PC-9 (cell line): ENCODE measurements at regions not wholly inside any gene's neighbourhood (a gene's known extent, or its start where the extent isn't known, plus 50 kb on each side); places are given as distances from the start of the nearest gene placed in this dataset.

Source experiments
- EZH2 ChIP-seq: fragments of 200-600 bp; sonication (generic); IDR thresholded peaks from 2 replicates; pipeline ENCODE4 v1.8.0; 2017; ENCODE audit warnings: antibody characterized with exemption, low read depth
- TF ChIP-seq, protein P1 (sequence below): fragments of 200-600 bp; sonication (generic); conservative IDR thresholded peaks from 2 replicates; pipeline ENCODE4 v1.6.1; 2017; ENCODE audit warnings: mixed run types, antibody characterized with exemption, mild to moderate bottlenecking, moderate library complexity

DNA sequence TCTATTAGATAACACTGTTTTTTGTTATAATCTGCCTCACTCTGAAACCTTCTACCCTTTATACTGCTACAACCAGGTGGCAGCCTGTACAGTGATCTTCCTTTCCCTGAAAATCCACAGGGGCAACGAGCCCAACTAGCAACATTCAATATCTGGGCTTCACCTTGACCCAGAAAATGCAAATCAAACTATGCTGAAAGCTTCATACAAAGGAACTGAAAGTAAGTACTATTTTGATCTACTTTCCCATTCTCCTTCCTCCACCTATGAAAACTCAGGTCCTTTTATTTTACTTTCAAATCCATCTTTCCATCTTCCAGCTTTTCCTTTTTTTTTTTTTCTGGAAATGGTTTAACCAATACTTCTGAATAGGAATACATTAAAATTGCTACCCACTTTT, 175.8 kb upstream of the CCDC150 start:
- TF ChIP-seq, protein P1, sequence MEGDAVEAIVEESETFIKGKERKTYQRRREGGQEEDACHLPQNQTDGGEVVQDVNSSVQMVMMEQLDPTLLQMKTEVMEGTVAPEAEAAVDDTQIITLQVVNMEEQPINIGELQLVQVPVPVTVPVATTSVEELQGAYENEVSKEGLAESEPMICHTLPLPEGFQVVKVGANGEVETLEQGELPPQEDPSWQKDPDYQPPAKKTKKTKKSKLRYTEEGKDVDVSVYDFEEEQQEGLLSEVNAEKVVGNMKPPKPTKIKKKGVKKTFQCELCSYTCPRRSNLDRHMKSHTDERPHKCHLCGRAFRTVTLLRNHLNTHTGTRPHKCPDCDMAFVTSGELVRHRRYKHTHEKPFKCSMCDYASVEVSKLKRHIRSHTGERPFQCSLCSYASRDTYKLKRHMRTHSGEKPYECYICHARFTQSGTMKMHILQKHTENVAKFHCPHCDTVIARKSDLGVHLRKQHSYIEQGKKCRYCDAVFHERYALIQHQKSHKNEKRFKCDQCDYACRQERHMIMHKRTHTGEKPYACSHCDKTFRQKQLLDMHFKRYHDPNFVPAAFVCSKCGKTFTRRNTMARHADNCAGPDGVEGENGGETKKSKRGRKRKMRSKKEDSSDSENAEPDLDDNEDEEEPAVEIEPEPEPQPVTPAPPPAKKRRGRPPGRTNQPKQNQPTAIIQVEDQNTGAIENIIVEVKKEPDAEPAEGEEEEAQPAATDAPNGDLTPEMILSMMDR, result no peak
- no peak for TF ChIP-seq EZH2
